OCI-LY3 (cell line): ENCODE measurements at regions not wholly inside any gene's neighbourhood (a gene's known extent, or its start where the extent isn't known, plus 50 kb on each side); places are given as distances from the start of the nearest gene placed in this dataset.
A peak's percentile ranks its signal among the peaks of the same experiment; 100 is the strongest.

ENCODE experiments used
- H2AFZ ChIP-seq: fragments of 200-600, 300-600 bp; shearing (Covaris generic); 2 replicates; pipeline ENCODE4 v1.6.0; 2014; ENCODE audit warnings: antibody characterized with exemption, low read depth, low read length
- H3K27ac ChIP-seq: fragments of 200-600, 300-600 bp; sonication (generic); 2 replicates; pipeline ENCODE4 v1.5.1; 2014; ENCODE audit warnings: mild to moderate bottlenecking, low read length, moderate library complexity, mixed read lengths
- H3K27me3 ChIP-seq: fragments of 200-600, 300-600 bp; sonication (generic); 2 replicates; pipeline ENCODE4 v1.6.1; 2014; ENCODE audit warnings: low read depth, low read length, mixed read lengths
- H3K36me3 ChIP-seq: fragments of 200-600, 300-600 bp; sonication (generic); replicated peaks from 2 replicates; pipeline ENCODE3; 2014; ENCODE audit warnings: low read depth, low read length, mixed read lengths
- H3K4me1 ChIP-seq: fragments of 300-600, 200-600 bp; sonication (generic); 2 replicates; pipeline ENCODE4 v1.6.1; 2014; ENCODE audit warnings: low read length, mixed read lengths
- H3K4me2 ChIP-seq: fragments of 200-600, 300-600 bp; sonication (generic); 2 replicates; pipeline ENCODE4 v1.6.1; 2014; ENCODE audit warnings: low read length, mixed read lengths
- H3K4me3 ChIP-seq: fragments of 300-600, 200-600 bp; sonication (generic); 2 replicates; pipeline ENCODE4 v1.5.1; 2014; ENCODE audit warnings: antibody characterized with exemption, mild to moderate bottlenecking, low read length, moderate library complexity
- H3K79me2 ChIP-seq: fragments of 300-600, 200-600 bp; shearing (Covaris generic); 2 replicates; pipeline ENCODE4 v1.6.1; 2014; ENCODE audit warnings: mild to moderate bottlenecking, low read length, mixed read lengths
- H3K9ac ChIP-seq: fragments of 300-600, 200-600 bp; shearing (Covaris generic); 2 replicates; pipeline ENCODE4 v1.6.0; 2014; ENCODE audit warnings: mild to moderate bottlenecking, low read length, moderate library complexity
- H3K9me3 ChIP-seq: fragments of 200-600, 300-600 bp; shearing (Covaris generic); 2 replicates; pipeline ENCODE4 v1.6.1; 2014; ENCODE audit warnings: low read length, mixed read lengths; ENCODE audit not compliant: insufficient read depth
- H4K20me1 ChIP-seq: fragments of 200-600, 300-600 bp; sonication (generic); 2 replicates; pipeline ENCODE4 v1.6.1; 2016; ENCODE audit warnings: low read length, mixed read lengths; ENCODE audit not compliant: insufficient read depth
- EZH2phosphoT487 ChIP-seq: fragments of 200-600 bp; shearing (Covaris generic); IDR thresholded peaks from 2 replicates; pipeline ENCODE4 v1.6.1; 2018; ENCODE audit warnings: antibody characterized with exemption, mixed run types, low read depth
- TF ChIP-seq, protein P1 (sequence below): fragments of 200-600, 300-600 bp; sonication (generic); IDR thresholded peaks from 2 replicates; pipeline ENCODE4 v1.5.1; 2014; ENCODE audit warnings: antibody characterized with exemption, low read length, low read depth

DNA sequence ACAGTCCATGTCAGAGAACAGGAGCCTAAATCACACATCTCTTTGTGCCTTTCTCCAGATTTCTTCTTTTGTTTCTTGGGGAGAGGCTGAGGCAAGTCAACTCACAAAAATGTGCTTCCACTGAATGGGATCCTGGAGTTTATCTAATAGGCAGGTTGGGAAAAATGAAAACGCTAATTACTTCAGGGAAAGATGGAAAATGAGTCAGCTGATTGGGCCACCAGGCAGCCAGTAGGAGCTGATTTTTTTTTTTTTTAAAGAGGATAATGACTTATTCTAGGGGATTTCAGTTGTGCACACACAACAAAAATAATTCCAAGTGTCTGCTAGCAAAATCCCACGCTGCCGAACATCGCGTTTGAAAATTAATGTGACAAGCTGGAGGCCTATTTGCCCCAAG lies 412.8 kb upstream of the ZMIZ1 start:
- no peaks in the 10 kb centered on the region for H3K36me3 ChIP-seq
- peaks cover 39% of the 10 kb centered on the region for H3K27me3 ChIP-seq

DNA sequence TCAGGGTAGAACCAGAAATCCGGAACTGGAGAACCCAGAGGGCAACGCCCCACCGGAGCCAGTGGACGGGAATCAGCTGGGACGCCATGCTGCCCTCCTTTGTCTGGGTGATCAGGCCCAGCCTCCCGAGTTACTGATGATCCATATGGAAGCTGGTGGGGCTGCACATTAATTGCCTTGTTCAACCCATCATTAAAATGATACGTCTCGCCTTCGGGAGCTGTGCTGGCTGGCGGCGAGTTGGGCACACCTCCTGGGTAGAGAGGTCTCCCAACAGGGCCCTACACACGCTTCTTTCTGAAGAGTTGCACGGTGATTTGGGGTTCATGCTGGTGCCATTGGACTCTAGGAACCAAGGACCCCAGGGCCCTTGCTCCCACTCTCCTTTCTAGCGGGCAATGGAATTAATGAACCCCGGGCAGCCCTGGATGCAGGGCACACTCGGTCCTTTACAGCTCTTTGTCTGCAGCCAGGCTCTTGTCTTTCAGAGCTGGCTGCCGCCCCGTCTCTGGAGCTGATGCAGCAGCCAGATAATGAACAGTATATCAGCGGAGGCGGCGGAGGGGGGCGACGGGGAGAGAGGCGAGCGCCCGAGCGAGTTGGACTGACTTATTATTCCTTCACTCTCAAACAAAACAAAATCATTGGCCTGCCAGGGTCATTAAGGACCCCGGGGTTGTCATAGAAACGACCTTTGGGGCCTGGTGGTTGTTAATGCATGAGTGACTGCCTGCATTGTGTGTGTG lies 412.2 kb upstream of the ZMIZ1 start:
- Histone ChIP-seq H3K9ac (no peak overlapping the region), H3K9me3 (no peaks in the 10 kb centered on the region), H3K27me3 (peaks cover 33% of the 10 kb centered on the region), H3K4me2 (no peak overlapping the region), H2AFZ (no peak overlapping the region), H3K4me3 (no peak overlapping the region), H3K79me2 (no peaks in the 10 kb centered on the region), H4K20me1 (no peaks in the 10 kb centered on the region), H3K4me1 (peaks cover 20% of the 10 kb centered on the region), H3K36me3 (no peaks in the 10 kb centered on the region), H3K27ac (no peak overlapping the region)
- TF ChIP-seq, protein P1, sequence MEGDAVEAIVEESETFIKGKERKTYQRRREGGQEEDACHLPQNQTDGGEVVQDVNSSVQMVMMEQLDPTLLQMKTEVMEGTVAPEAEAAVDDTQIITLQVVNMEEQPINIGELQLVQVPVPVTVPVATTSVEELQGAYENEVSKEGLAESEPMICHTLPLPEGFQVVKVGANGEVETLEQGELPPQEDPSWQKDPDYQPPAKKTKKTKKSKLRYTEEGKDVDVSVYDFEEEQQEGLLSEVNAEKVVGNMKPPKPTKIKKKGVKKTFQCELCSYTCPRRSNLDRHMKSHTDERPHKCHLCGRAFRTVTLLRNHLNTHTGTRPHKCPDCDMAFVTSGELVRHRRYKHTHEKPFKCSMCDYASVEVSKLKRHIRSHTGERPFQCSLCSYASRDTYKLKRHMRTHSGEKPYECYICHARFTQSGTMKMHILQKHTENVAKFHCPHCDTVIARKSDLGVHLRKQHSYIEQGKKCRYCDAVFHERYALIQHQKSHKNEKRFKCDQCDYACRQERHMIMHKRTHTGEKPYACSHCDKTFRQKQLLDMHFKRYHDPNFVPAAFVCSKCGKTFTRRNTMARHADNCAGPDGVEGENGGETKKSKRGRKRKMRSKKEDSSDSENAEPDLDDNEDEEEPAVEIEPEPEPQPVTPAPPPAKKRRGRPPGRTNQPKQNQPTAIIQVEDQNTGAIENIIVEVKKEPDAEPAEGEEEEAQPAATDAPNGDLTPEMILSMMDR = no peak
- TF ChIP-seq EZH2phosphoT487 = no peak

More for the DNA sequence above, 412.8 kb upstream of the ZMIZ1 start:
- Histone ChIP-seq H3K79me2 (no peaks in the 10 kb centered on the region), H3K9ac (no peak overlapping the region), H4K20me1 (no peaks in the 10 kb centered on the region), H3K27ac (no peak overlapping the region), H3K4me1 (peaks cover 20% of the 10 kb centered on the region), H3K4me2 (no peak overlapping the region), H3K9me3 (no peaks in the 10 kb centered on the region), H2AFZ (no peak overlapping the region), H3K4me3 (no peak overlapping the region)
- TF ChIP-seq, protein P1 = no peak
- no peak for TF ChIP-seq EZH2phosphoT487

DNA sequence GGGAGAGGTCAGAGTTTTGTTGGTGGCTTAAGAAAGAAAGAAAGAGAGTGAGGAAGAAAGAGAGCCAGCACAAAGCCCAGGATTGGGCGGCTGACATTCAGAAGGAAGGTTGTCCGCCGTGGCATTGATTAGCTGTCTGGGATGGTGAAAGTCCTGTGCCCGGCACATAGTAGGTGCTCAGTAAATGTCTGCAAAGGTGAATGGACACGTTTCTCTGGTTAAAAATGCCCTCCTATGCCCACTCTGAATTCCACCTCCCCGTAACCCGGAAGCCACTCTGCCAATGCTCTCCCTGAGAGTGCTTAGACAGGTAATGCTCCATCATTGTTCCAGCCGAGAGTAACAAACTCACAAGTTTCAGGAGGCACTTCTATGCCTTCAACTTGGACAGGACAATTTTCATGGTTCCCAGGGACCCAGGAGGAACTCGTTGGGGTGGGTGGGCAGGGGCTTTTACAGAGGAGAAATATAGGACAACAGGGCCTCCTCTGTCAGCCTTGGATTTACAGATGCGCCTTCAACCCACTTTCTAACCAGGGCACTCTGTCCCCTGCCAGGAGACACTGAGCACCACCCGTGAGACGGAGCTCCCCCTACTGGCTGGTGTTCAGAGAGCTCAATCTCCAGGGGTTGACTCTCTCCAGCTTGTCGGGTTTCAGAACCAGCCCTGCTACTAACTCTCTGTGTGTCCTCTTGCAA lies 411.5 kb upstream of the ZMIZ1 start:
- H3K79me2 ChIP-seq = no peaks in the 10 kb centered on the region
- H3K36me3 ChIP-seq = no peaks in the 10 kb centered on the region
- H3K27ac ChIP-seq = no peak overlapping the region
- no peak overlapping the region for H3K4me2 ChIP-seq
- H3K27me3 ChIP-seq = peaks cover 28% of the 10 kb centered on the region
- H3K4me3 ChIP-seq = no peak overlapping the region
- H3K9me3 ChIP-seq = no peaks in the 10 kb centered on the region
- H2AFZ ChIP-seq = no peak overlapping the region
- TF ChIP-seq, protein P1 = peak; percentile 70
- no peak for TF ChIP-seq EZH2phosphoT487
- H4K20me1 ChIP-seq = no peaks in the 10 kb centered on the region
- no peak overlapping the region for H3K9ac ChIP-seq
- H3K4me1 ChIP-seq = peaks cover 20% of the 10 kb centered on the region

DNA sequence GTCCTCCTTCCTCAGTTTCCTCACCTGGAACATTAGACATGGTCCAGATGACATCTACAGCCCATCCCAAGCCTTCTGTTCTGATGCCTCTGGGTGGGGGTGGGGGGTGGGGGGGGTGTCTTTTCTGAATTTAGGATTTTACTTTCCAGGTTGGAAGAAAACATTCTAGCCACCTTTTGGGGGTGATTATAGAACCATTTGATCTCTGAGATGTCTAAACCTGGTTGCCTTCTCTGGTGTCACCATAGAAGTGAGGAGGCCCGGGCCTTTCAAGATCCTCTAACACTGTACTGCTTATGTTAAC lies 411.0 kb upstream of the ZMIZ1 start:
- H3K79me2 ChIP-seq = no peaks in the 10 kb centered on the region
- H3K9me3 ChIP-seq = no peaks in the 10 kb centered on the region
- H3K27me3 ChIP-seq = peaks cover 24% of the 10 kb centered on the region
- peaks cover 20% of the 10 kb centered on the region for H3K4me1 ChIP-seq
- H3K27ac ChIP-seq = no peak overlapping the region
- H3K36me3 ChIP-seq = no peaks in the 10 kb centered on the region
- H3K4me3 ChIP-seq = no peak overlapping the region
- no peak overlapping the region for H3K4me2 ChIP-seq
- no peak overlapping the region for H2AFZ ChIP-seq
- no peak overlapping the region for H3K9ac ChIP-seq
- no peaks in the 10 kb centered on the region for H4K20me1 ChIP-seq
- TF ChIP-seq, protein P1 = no peak
- TF ChIP-seq EZH2phosphoT487 = no peak
